ENCODE measurements at regions not wholly inside any gene's neighbourhood (a gene's known extent, or its start where the extent isn't known, plus 50 kb on each side); places are given as distances from the start of the nearest gene placed in this dataset.
A peak's percentile ranks its signal among the peaks of the same experiment; 100 is the strongest.

DNA sequence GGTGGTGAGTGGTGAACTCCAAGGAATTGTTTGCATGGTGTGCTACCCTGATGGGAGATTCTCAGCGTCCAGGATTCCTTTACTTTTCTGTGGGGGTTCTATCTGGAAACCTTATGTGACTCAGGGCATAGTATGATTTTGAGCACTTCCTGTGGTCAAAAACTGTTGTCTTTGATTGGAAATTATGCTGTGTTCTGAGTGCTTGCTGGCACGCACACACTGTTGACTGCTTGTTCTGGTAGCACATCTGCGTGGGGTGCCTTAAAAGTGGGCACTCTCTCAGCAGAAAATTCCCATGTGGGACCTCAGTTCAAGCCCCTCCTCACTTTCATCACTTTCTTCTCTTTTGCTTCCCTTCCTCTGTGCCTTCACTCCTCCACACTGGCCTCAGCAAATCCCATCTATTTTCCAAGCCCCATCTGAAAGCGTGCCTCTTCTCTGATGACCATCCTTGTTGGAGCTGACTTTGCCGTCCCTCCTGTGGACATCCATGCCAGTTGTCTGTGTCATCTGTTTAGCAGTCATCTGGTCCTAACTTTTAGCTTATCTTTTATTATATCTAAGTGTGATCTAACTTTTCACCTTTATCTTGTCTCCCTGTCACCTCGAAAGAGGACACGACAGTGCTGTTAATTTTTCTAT, 56.4 kb upstream of the NPAS1 start:
- peak; percentile 79 for ATAC-seq
- TF ChIP-seq, protein P1, sequence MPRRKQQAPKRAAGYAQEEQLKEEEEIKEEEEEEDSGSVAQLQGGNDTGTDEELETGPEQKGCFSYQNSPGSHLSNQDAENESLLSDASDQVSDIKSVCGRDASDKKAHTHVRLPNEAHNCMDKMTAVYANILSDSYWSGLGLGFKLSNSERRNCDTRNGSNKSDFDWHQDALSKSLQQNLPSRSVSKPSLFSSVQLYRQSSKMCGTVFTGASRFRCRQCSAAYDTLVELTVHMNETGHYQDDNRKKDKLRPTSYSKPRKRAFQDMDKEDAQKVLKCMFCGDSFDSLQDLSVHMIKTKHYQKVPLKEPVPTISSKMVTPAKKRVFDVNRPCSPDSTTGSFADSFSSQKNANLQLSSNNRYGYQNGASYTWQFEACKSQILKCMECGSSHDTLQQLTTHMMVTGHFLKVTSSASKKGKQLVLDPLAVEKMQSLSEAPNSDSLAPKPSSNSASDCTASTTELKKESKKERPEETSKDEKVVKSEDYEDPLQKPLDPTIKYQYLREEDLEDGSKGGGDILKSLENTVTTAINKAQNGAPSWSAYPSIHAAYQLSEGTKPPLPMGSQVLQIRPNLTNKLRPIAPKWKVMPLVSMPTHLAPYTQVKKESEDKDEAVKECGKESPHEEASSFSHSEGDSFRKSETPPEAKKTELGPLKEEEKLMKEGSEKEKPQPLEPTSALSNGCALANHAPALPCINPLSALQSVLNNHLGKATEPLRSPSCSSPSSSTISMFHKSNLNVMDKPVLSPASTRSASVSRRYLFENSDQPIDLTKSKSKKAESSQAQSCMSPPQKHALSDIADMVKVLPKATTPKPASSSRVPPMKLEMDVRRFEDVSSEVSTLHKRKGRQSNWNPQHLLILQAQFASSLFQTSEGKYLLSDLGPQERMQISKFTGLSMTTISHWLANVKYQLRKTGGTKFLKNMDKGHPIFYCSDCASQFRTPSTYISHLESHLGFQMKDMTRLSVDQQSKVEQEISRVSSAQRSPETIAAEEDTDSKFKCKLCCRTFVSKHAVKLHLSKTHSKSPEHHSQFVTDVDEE (CRISPR knock-in tag; IDR thresholded peaks at IDR 0.05): no peak
- no peak for TF ChIP-seq ISL1 (CRISPR knock-in tag; IDR thresholded peaks at IDR 0.05)
- no peak for TF ChIP-seq ZC3H10 (CRISPR knock-in tag; IDR thresholded peaks at IDR 0.05)
- no peak for TF ChIP-seq PPARA (CRISPR knock-in tag; IDR thresholded peaks at IDR 0.05; ENCODE audit: borderline replicate concordance)
- TF ChIP-seq ZFP3 (CRISPR knock-in tag; IDR thresholded peaks at IDR 0.05): no peak

DNA sequence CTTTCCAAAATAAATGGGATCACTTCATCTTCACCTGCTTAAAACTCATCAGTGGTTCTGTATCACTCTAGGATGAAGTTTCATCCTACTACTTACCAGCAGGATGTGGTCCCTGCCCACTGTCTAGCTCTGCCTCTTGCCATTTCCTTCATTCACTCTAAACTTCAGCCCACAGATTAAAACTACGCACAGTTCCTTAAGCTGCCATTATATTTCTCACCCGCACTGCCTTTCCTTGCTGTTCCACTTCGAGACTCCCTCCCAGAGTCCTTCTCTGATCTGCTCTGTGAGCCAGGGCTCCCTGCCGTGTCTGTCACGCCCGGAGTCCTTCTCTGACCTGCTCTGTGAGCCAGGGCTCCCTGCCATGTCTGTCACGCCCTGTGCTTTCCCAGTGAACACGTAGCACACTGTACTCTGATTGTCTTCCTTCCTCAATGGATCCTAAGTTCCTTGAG, 52.0 kb upstream of the NPAS1 start:
- no peak for TF ChIP-seq TOX (CRISPR knock-in tag; IDR thresholded peaks at IDR 0.05; ENCODE audit: borderline replicate concordance)
- no peak for ATAC-seq
